DOHH2 (cell line): ENCODE measurements at regions not wholly inside any gene's neighbourhood (a gene's known extent, or its start where the extent isn't known, plus 50 kb on each side); places are given as distances from the start of the nearest gene placed in this dataset.

Experiments
- H3F3A ChIP-seq: fragments of 200-600 bp; sonication (generic), shearing (Covaris generic); 2 replicates; pipeline ENCODE4 v1.6.0; 2016; ENCODE audit warnings: antibody characterized with exemption, mild to moderate bottlenecking; ENCODE audit not compliant: control insufficient read depth, insufficient read depth
- H3K27ac ChIP-seq: fragments of 200-600 bp; sonication (generic); 2 replicates; pipeline ENCODE4 v1.5.1; 2014; ENCODE audit warnings: low read depth, mild to moderate bottlenecking, low read length, moderate library complexity
- H3K27me3 ChIP-seq: fragments of 200-600 bp; sonication (generic); 2 replicates; pipeline ENCODE4 v1.6.1; 2014; ENCODE audit warnings: mild to moderate bottlenecking, low read length, mixed read lengths; ENCODE audit not compliant: control insufficient read depth
- H3K36me3 ChIP-seq: fragments of 200-600 bp; sonication (generic); 2 replicates; pipeline ENCODE4 v1.6.1; 2014; ENCODE audit warnings: mild to moderate bottlenecking, low read length, moderate library complexity, mixed read lengths; ENCODE audit not compliant: control insufficient read depth
- H3K4me1 ChIP-seq: fragments of 200-600 bp; sonication (generic); 2 replicates; pipeline ENCODE4 v1.6.1; 2014; ENCODE audit warnings: mild to moderate bottlenecking, low read length, mixed read lengths; ENCODE audit not compliant: control insufficient read depth
- H3K4me2 ChIP-seq: fragments of 200-600 bp; sonication (generic); 2 replicates; pipeline ENCODE4 v1.6.0; 2014; ENCODE audit warnings: mild to moderate bottlenecking, low read length, moderate library complexity
- H3K4me3 ChIP-seq: fragments of 200-600 bp; sonication (generic); 2 replicates; pipeline ENCODE4 v1.5.1; 2014; ENCODE audit warnings: mild to moderate bottlenecking, low read length, mixed read lengths
- H3K79me2 ChIP-seq: fragments of 200-600 bp; sonication (generic); 2 replicates; pipeline ENCODE4 v1.6.1; 2014; ENCODE audit warnings: mild to moderate bottlenecking, low read length, mixed read lengths; ENCODE audit not compliant: control insufficient read depth
- H3K9me2 ChIP-seq: fragments of 200-600 bp; sonication (generic); replicated peaks from 2 replicates; pipeline ENCODE4 v1.6.1; 2014; ENCODE audit warnings: mild to moderate bottlenecking, low read length, mixed read lengths; ENCODE audit not compliant: control insufficient read depth
- H3K9me3 ChIP-seq: fragments of 200-600 bp; sonication (generic); 2 replicates; pipeline ENCODE4 v1.6.1; 2014; ENCODE audit warnings: antibody characterized with exemption, low read length, mixed read lengths; ENCODE audit not compliant: control insufficient read depth, insufficient read depth
- H4K20me1 ChIP-seq: fragments of 200-600 bp; sonication (generic); 2 replicates; pipeline ENCODE4 v1.6.0; 2014; ENCODE audit warnings: low read depth, mild to moderate bottlenecking, antibody characterized with exemption, low read length, moderate library complexity; ENCODE audit not compliant: control insufficient read depth, insufficient read depth
- CTCF ChIP-seq: fragments of 200-600 bp; sonication (generic); IDR thresholded peaks from one replicate; pipeline ENCODE4 v1.5.1; 2014; ENCODE audit warnings: antibody characterized with exemption, mild to moderate bottlenecking, low read depth, low read length; ENCODE audit not compliant: poor library complexity, severe bottlenecking
- EZH2phosphoT487 ChIP-seq: fragments of 200-600 bp; sonication (generic); IDR thresholded peaks from 2 replicates; pipeline ENCODE4 v1.6.1; 2017; ENCODE audit warnings: borderline replicate concordance, mild to moderate bottlenecking, antibody characterized with exemption, low read length, moderate library complexity, mixed read lengths

- Histone ChIP-seq H3K9me2 (no peaks in the 10 kb centered on the region), H3K27ac (no peak overlapping the region)
- TF ChIP-seq EZH2phosphoT487 (no peak), CTCF (no peak)
Measured at GRCh38 chrX:137236837-137237236, 203.0 kb upstream of the GPR101 start.

GRCh38 chrX:137234651-137235402 lies 201.0 kb upstream of the GPR101 start:
- no peak overlapping the region for H3K4me3 ChIP-seq
- H3K9me3 ChIP-seq, result no peaks in the 10 kb centered on the region
- H3K79me2 ChIP-seq, result no peaks in the 10 kb centered on the region
- TF ChIP-seq CTCF (no peak), EZH2phosphoT487 (no peak)
- no peaks in the 10 kb centered on the region for H4K20me1 ChIP-seq
- no peaks in the 10 kb centered on the region for H3K9me2 ChIP-seq
- no peaks in the 10 kb centered on the region for H3K27me3 ChIP-seq
- no peaks in the 10 kb centered on the region for H3K4me1 ChIP-seq
- no peak overlapping the region for H3K27ac ChIP-seq
- H3K4me2 ChIP-seq, result no peak overlapping the region
- no peaks in the 10 kb centered on the region for H3K36me3 ChIP-seq
- no peaks in the 10 kb centered on the region for H3F3A ChIP-seq

More at GRCh38 chrX:137236837-137237236, 203.0 kb upstream of the GPR101 start:
- H3F3A ChIP-seq, result no peaks in the 10 kb centered on the region
- no peaks in the 10 kb centered on the region for H3K79me2 ChIP-seq
- no peaks in the 10 kb centered on the region for H3K9me3 ChIP-seq
- H4K20me1 ChIP-seq, result no peaks in the 10 kb centered on the region
- no peaks in the 10 kb centered on the region for H3K27me3 ChIP-seq
- H3K36me3 ChIP-seq, result no peaks in the 10 kb centered on the region
- no peak overlapping the region for H3K4me2 ChIP-seq
- no peaks in the 10 kb centered on the region for H3K4me1 ChIP-seq
- H3K4me3 ChIP-seq, result no peak overlapping the region

- Histone ChIP-seq H3K36me3 (no peaks in the 10 kb centered on the region), H3K27me3 (no peaks in the 10 kb centered on the region), H3K27ac (no peak overlapping the region), H3K4me3 (no peak overlapping the region), H4K20me1 (no peaks in the 10 kb centered on the region), H3K9me3 (no peaks in the 10 kb centered on the region), H3K9me2 (no peaks in the 10 kb centered on the region), H3K79me2 (no peaks in the 10 kb centered on the region), H3K4me2 (no peak overlapping the region), H3F3A (no peaks in the 10 kb centered on the region), H3K4me1 (no peaks in the 10 kb centered on the region)
- no peak for TF ChIP-seq EZH2phosphoT487
- no peak for TF ChIP-seq CTCF
Measured at GRCh38 chrX:137233478-137233877, 199.7 kb upstream of the GPR101 start.
